ENCODE measurements at regions not wholly inside any gene's neighbourhood (a gene's known extent, or its start where the extent isn't known, plus 50 kb on each side); places are given as distances from the start of the nearest gene placed in this dataset.
A peak's percentile ranks its signal among the peaks of the same experiment; 100 is the strongest.

DNA sequence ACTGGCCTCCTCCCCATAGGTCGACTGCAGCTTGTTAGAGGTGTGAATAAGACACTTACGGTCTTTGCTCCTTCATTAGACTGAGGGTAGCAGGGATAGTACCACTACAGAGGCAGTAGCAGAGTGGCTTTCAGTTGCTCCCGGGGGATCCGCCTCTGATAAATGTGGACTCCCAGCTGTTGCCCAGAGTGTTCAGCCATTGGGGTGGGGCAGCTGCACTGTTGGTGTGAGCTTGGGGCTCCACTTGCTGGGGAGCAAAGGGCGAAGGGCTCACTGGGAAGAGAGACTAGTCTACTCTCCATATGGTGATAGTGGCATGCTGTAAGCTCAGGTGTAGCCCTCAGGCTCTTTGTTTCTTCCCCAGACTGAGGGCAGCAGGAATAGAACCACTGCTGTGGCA is 239.1 kb downstream of the LRRN1 start:
- no peak for TF ChIP-seq CTCF (conservative IDR thresholded peaks at IDR 0.05; ENCODE audit: control insufficient read depth, insufficient read depth, low read depth, low read length)
- H3K4me3 ChIP-seq (ENCODE audit: control insufficient read depth, low read depth, low read length), result no peak overlapping the region
- DNase-seq (ENCODE audit: low read depth), result no peak

- DNase-seq (ENCODE audit: low read depth), result no peak
- TF ChIP-seq CTCF (conservative IDR thresholded peaks at IDR 0.05; ENCODE audit: control insufficient read depth, insufficient read depth, low read depth, low read length), result no peak
- H3K4me3 ChIP-seq (ENCODE audit: control insufficient read depth, low read depth, low read length), result no peak overlapping the region
Measured at GRCh38 chr3:4042070-4042469, 242.8 kb downstream of the LRRN1 start.

DNA sequence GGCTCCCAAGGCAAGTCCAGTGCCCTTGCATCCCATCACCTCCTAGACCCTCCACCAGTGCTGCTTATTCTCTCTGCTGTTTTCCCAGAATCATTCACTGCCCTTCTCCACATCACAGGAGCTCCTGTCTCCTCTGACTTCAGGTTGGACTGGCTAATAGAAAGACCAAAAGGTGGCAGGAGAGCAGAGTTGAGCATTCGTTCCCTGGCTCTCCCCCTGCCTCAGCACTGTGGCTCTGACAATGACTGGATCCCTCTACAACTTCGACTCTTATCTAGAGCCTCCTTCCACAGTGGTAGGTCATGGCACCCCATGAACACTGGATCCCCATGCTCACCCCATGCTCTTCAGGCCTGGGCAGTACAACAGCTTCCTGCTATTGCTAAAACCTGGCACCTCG is 243.6 kb downstream of the LRRN1 start:
- no peak for DNase-seq (ENCODE audit: low read depth)
- no peak for TF ChIP-seq CTCF (conservative IDR thresholded peaks at IDR 0.05; ENCODE audit: control insufficient read depth, insufficient read depth, low read depth, low read length)
- no peak overlapping the region for H3K4me3 ChIP-seq (ENCODE audit: control insufficient read depth, low read depth, low read length)

- H3K4me3 ChIP-seq (ENCODE audit: control insufficient read depth, low read depth, low read length), result no peak overlapping the region
- TF ChIP-seq CTCF (conservative IDR thresholded peaks at IDR 0.05; ENCODE audit: control insufficient read depth, insufficient read depth, low read depth, low read length), result no peak
- DNase-seq (ENCODE audit: low read depth), result peak; percentile 15
Measured at GRCh38 chr3:4043867-4044575, 244.8 kb downstream of the LRRN1 start.

GRCh38 chr3:4044619-4045018 is 245.4 kb downstream of the LRRN1 start:
- no peak overlapping the region for H3K4me3 ChIP-seq (ENCODE audit: control insufficient read depth, low read depth, low read length)
- no peak for TF ChIP-seq CTCF (conservative IDR thresholded peaks at IDR 0.05; ENCODE audit: control insufficient read depth, insufficient read depth, low read depth, low read length)
- DNase-seq (ENCODE audit: low read depth), result no peak

- TF ChIP-seq CTCF (conservative IDR thresholded peaks at IDR 0.05; ENCODE audit: control insufficient read depth, insufficient read depth, low read depth, low read length), result no peak
- DNase-seq (ENCODE audit: low read depth), result no peak
Measured at GRCh38 chr3:4045756-4046155, 246.5 kb downstream of the LRRN1 start.

GRCh38 chr3:4047366-4047765 is 248.1 kb downstream of the LRRN1 start:
- no peak overlapping the region for H3K4me3 ChIP-seq (ENCODE audit: control insufficient read depth, low read depth, low read length)
- DNase-seq (ENCODE audit: low read depth), result no peak
- no peak for TF ChIP-seq CTCF (conservative IDR thresholded peaks at IDR 0.05; ENCODE audit: control insufficient read depth, insufficient read depth, low read depth, low read length)

More at GRCh38 chr3:4045756-4046155, 246.5 kb downstream of the LRRN1 start:
- H3K4me3 ChIP-seq (ENCODE audit: control insufficient read depth, low read depth, low read length), result no peak overlapping the region

Data from fibroblast of mammary gland (primary cell).